ENCODE measurements at regions not wholly inside any gene's neighbourhood (a gene's known extent, or its start where the extent isn't known, plus 50 kb on each side); places are given as distances from the start of the nearest gene placed in this dataset.

DNA sequence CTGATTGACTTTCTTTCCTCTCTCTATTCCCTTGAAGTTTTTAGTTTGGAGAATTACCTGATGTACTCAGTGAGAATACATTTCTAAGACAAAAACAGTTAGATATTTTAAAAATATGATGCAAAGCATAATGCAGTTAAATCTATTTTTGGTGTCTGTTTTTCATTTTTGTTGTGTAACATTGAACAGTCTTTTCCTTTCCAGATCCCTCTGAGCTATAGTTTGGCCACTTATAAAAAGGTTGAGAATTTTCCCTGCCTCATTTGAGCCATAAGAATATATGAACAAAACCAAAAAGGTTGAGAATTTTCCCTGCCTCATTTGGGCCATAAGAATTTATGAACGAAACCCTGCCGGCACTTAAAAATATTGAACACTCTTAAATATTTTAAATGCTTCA lies 57.0 kb upstream of the IPO5 start:
- Histone ChIP-seq H3K4me3 (no peak overlapping the region), H3K27me3 (replicated peaks in 1 of 7) (no peaks in the 10 kb centered on the region), H3K4me1 (no peaks in the 10 kb centered on the region), H3K9me3 (peaks cover 0 to 5% (median 4%) of the 10 kb centered on the region in 8 donors), H3K36me3 (no peaks in the 10 kb centered on the region), H3K27ac (no peak overlapping the region)
- DNase-seq = no peak
- intact Hi-C loops (cut with DNase I; ENCODE audit: low total_unique reads) = no loop called here
- no peak for TF ChIP-seq POLR2AphosphoS5 (IDR thresholded peaks at IDR 0.05)
- TF ChIP-seq CTCF (IDR thresholded peaks at IDR 0.05 in 8 of 11, conservative IDR thresholded peaks at IDR 0.05 in 3 of 11) = no peak
- TF ChIP-seq POLR2A (IDR thresholded peaks at IDR 0.05) = no peak
- 85 to 99% (median 94%) methylated on average over 2 of the region's 2 CpGs for WGBS, 5 donors

- WGBS, 5 donors = 46 to 95% (median 82%) methylated on average over 1 of the region's 1 CpG
- H3K36me3 ChIP-seq = no peaks in the 10 kb centered on the region
- peaks cover 0 to 6% (median 0%) of the 10 kb centered on the region in 8 donors for H3K9me3 ChIP-seq
- intact Hi-C loops (cut with DNase I; ENCODE audit: low total_unique reads) = no loop called here
- no peak for TF ChIP-seq POLR2AphosphoS5 (IDR thresholded peaks at IDR 0.05)
- no peak for TF ChIP-seq CTCF (IDR thresholded peaks at IDR 0.05 in 8 of 11, conservative IDR thresholded peaks at IDR 0.05 in 3 of 11)
- no peak for TF ChIP-seq POLR2A (IDR thresholded peaks at IDR 0.05)
- DNase-seq = no peak
- H3K4me3 ChIP-seq = no peak overlapping the region
- H3K27ac ChIP-seq = no peak overlapping the region
- H3K27me3 ChIP-seq (replicated peaks in 1 of 7) = no peaks in the 10 kb centered on the region
- H3K4me1 ChIP-seq = no peaks in the 10 kb centered on the region
These were observed 51.8 kb upstream of the IPO5 start for GRCh38 chr13:97901716-97902115.
